ENCODE measurements at regions not wholly inside any gene's neighbourhood (a gene's known extent, or its start where the extent isn't known, plus 50 kb on each side); places are given as distances from the start of the nearest gene placed in this dataset.

GRCh38 chr7:441684-442421, 77.8 kb downstream of the PDGFA start:
- no peak for DNase-seq

- no peak for DNase-seq
These were observed 77.2 kb downstream of the PDGFA start for GRCh38 chr7:442457-442856.

GRCh38 chr7:443279-443833, 76.3 kb downstream of the PDGFA start:
- no peak for DNase-seq

- DNase-seq = no peak
These were observed 75.0 kb downstream of the PDGFA start for GRCh38 chr7:444606-445005.

GRCh38 chr7:445020-445419, 74.6 kb downstream of the PDGFA start:
- no peak for DNase-seq

GRCh38 chr7:445563-446288, 73.9 kb downstream of the PDGFA start:
- no peak for DNase-seq

GRCh38 chr7:446289-446935, 73.2 kb downstream of the PDGFA start:
- DNase-seq = no peak
